ENCODE measurements at regions not wholly inside any gene's neighbourhood (a gene's known extent, or its start where the extent isn't known, plus 50 kb on each side); places are given as distances from the start of the nearest gene placed in this dataset.

DNA sequence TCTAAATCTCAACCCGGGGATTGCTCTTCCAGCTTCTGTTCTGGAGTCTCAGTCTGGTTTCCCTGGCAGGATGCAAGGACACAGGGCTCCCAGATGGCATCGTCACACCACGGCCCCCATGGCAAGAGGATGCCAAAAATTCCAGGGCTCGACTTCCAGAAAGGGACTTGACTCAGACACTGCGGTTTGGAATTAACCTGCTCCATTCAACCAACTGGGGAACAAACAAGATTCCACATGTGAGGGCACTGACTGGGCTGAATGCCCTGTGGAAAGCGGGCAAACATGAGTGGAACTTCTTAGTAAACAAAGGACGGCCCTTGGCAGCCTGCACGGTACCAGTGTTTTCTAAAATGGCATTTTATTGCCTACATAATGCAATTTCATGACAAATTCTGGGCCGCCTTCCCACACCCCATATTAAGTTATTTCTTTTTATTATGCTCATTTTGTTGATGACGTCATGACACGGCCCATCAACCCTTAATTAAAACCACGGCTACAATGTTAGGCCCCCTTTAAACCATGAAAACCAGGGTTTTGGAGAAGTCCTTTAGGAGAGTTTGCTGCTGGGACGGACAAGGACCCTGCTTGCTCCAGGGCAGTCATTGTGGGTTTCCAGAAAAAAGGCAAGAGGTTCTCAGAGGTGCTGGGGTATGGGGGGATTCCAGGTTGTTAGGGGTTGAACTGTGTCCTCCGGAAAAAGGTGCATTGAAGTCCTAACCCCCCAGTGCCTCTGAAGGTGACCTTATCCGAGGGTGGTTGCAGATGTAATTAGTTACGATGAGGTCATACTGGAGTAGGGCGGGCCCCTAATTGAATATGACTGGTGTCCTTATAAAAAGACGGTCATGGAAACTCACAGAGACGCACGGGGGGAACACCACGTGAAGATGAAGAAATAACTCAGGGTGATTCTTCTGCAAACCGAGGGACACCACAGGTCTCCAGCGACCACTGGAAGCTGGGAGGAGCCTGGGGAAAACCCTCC is 205.6 kb downstream of the FOXL1 start:
- FAIRE-seq (no peak), DNase-seq (ENCODE audit: insufficient read length, low spot score) (no peak)
- TF ChIP-seq, protein P1, sequence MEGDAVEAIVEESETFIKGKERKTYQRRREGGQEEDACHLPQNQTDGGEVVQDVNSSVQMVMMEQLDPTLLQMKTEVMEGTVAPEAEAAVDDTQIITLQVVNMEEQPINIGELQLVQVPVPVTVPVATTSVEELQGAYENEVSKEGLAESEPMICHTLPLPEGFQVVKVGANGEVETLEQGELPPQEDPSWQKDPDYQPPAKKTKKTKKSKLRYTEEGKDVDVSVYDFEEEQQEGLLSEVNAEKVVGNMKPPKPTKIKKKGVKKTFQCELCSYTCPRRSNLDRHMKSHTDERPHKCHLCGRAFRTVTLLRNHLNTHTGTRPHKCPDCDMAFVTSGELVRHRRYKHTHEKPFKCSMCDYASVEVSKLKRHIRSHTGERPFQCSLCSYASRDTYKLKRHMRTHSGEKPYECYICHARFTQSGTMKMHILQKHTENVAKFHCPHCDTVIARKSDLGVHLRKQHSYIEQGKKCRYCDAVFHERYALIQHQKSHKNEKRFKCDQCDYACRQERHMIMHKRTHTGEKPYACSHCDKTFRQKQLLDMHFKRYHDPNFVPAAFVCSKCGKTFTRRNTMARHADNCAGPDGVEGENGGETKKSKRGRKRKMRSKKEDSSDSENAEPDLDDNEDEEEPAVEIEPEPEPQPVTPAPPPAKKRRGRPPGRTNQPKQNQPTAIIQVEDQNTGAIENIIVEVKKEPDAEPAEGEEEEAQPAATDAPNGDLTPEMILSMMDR (IDR thresholded peaks at IDR 0.05; ENCODE audit: insufficient read depth, missing control alignments): no peak

DNA sequence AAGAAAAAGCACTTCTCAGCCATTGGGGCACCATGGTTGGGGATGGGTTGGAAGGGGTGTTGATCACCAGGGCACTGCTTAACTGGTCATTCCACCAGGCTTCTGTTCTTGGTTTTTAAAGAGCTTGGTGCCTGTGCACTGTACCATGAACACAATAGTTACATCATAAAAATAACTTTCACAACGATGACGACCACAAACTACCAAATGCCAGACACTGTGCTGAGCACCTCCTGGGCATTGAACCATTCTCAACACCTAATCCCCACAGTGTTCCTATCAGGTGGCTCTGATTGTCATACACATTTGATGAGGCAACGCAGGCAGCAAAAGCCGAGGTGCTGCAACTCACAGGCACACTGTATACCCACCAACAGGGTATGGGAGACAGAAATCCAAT is 208.0 kb downstream of the FOXL1 start:
- FAIRE-seq (no peak), DNase-seq (ENCODE audit: insufficient read length, low spot score) (no peak)
- TF ChIP-seq, protein P1 (IDR thresholded peaks at IDR 0.05; ENCODE audit: insufficient read depth, missing control alignments): no peak

DNA sequence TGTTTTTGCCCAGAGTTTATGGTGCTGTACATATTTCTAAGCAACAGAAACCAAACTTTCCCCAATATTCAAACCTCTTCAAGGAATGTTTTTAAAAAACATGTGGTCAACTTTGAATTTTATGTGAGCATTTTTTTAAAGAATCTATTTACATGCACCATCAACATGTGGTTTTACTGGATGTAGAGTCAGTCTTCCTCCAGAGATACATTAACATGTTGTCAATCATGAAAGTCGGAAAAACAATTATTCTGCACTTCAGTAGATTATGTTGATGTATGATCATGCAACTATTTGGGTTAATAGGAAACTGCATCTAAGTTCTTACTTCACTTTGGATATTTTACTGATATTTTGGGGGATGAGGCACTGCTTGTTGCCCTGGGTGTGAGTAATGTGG is 208.6 kb downstream of the FOXL1 start:
- TF ChIP-seq, protein P1 (IDR thresholded peaks at IDR 0.05; ENCODE audit: insufficient read depth, missing control alignments): no peak
- DNase-seq (ENCODE audit: insufficient read length, low spot score) (no peak), FAIRE-seq (no peak)

DNA sequence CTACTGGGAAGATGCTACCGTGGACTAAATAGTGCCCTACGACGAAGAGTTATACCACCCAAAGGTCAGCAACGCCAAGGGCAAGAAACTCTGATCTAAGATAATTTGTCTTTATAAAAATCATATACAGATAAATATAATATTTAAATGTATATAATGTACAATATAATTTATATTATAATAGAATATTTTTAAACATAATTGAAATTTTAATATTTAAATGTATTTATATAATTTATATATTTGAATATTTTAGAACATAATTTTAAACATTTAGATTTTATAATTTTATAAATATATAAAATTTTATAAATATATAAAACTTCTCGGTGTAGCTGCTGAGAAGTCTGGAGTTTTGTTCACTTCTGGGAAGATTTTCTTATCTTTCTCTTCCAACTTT is 209.2 kb downstream of the FOXL1 start:
- FAIRE-seq (no peak), DNase-seq (ENCODE audit: insufficient read length, low spot score) (no peak)
- TF ChIP-seq, protein P1 (IDR thresholded peaks at IDR 0.05; ENCODE audit: insufficient read depth, missing control alignments): no peak

DNA sequence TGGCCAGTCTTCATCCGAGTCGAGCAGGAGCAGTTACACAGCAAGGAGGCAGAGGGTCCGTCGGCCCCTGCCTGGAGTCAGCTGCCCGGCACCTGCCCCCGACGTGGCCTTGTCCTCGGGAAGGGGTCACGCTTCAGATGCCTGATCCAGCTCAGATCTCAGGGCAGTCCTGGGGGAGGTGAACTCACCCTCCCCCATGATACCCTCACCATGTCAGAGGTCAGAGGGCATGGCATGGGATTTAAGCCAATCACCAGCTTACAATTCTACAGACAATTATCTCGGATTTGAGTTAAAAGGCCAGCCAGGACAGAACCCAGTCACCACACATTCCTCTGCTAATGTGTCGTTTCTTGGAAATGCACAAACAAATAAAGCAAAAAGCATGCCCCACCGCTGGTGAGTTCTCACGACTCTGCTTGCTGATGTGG is 211.3 kb downstream of the FOXL1 start:
- no peak for FAIRE-seq
- no peak for DNase-seq (ENCODE audit: insufficient read length, low spot score)
- TF ChIP-seq, protein P1 (IDR thresholded peaks at IDR 0.05; ENCODE audit: insufficient read depth, missing control alignments): no peak

DNA sequence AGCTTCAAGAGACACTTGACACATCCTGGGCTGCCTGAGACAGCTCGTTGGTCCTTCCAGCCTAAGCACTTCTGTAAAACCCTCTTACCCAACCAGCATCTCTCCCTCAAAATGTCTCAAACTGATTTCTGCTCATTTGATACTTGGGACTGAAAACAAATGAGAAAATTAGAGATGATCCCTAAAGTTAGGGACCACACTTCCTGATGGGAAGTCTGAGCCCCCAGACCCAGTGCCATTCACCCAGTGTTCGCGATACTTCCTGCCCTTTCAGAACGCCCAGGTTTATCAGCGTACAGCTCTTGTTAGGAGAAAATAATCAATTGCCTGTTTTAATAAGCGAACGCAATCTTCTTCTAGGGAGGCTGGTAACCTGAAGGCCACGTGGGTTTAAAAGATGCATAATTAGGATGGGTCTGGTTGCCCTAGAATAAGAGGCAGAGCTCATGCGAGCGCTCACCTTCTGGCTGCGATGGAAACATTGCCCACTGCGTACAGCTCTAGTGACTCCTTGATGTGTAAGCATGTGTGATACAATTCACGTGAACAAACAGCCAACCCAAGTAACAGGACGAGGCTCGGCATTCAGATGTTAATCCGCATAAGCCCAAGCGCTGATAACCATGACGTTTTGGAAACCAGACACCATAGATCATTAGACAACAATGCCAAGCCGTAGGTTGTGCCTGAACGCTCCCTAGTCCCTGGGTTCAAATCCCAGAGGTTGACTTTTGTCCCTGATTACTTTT is 213.1 kb downstream of the FOXL1 start:
- FAIRE-seq (no peak), DNase-seq (ENCODE audit: insufficient read length, low spot score) (no peak)
- TF ChIP-seq, protein P1 (IDR thresholded peaks at IDR 0.05; ENCODE audit: insufficient read depth, missing control alignments): no peak

Measured in D721Med (cell line).